ENCODE measurements at regions not wholly inside any gene's neighbourhood (a gene's known extent, or its start where the extent isn't known, plus 50 kb on each side); places are given as distances from the start of the nearest gene placed in this dataset.

GRCh38 chr18:40018266-40018665 is 1936.8 kb upstream of the PIK3C3 start:
- Histone ChIP-seq H3K9ac (ENCODE audit: low read length) (no peak overlapping the region), H3K36me3 (ENCODE audit: insufficient read depth, low read length) (no peaks in the 10 kb centered on the region), H4K20me1 (ENCODE audit: insufficient read depth, low read length) (no peaks in the 10 kb centered on the region), H3K9me3 (ENCODE audit: insufficient read depth, low read depth, low read length) (no peaks in the 10 kb centered on the region), H3K4me2 (ENCODE audit: low read length) (peak overlapping the region; percentile 26), H3K27me3 (ENCODE audit: insufficient read depth, low read length) (no peaks in the 10 kb centered on the region), H3K79me2 (ENCODE audit: insufficient read depth, low read length) (no peaks in the 10 kb centered on the region), H3K27ac (ENCODE audit: low read depth, low read length) (no peak overlapping the region), H3K4me1 (ENCODE audit: insufficient read depth, low read length) (peaks cover 3% of the 10 kb centered on the region), H3K4me3 (ENCODE audit: insufficient read depth, low read depth, low read length) (no peak overlapping the region), H2AFZ (ENCODE audit: low read depth, low read length) (no peak overlapping the region)
- TF ChIP-seq CTCF (IDR thresholded peaks at IDR 0.05; ENCODE audit: insufficient read depth, low read depth, low read length): no peak
- no peak for TF ChIP-seq EZH2 (IDR thresholded peaks at IDR 0.05; ENCODE audit: insufficient read depth, low read length)
- Mint-ChIP-seq H3K27ac (ENCODE audit: unreplicated experiment) (no peak overlapping the region), H3K27me3 (ENCODE audit: low read depth, unreplicated experiment) (no peaks in the 10 kb centered on the region), H3K36me3 (ENCODE audit: low read depth, unreplicated experiment) (no peaks in the 10 kb centered on the region), H3K9me3 (ENCODE audit: unreplicated experiment) (no peaks in the 10 kb centered on the region), H3K4me1 (ENCODE audit: low read depth, unreplicated experiment) (peaks cover 11% of the 10 kb centered on the region), H3K4me3 (ENCODE audit: unreplicated experiment) (no peak overlapping the region)
- no peak for DNase-seq (ENCODE audit: low read depth)
- FAIRE-seq: no peak

DNA sequence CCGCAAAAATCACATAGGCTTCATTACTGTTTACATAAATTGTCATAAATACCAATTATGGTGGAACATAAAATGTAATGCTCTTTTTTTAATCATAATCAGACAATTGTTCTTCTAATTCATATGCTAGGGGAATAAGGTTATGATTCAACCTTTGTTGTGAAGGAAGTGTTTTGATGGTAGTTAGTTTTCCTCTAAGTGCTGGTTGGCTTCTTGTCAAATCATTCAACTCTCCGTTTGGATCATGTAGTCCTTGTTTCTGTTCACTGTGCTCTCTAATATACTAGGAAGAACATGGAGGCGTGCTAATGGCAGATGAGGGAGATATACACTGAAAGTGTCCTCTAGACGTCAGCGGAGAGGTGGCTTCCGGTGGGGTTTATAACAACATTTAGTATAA is 1938.0 kb upstream of the PIK3C3 start:
- no peaks in the 10 kb centered on the region for H3K9me3 Mint-ChIP-seq (ENCODE audit: unreplicated experiment)

DNA sequence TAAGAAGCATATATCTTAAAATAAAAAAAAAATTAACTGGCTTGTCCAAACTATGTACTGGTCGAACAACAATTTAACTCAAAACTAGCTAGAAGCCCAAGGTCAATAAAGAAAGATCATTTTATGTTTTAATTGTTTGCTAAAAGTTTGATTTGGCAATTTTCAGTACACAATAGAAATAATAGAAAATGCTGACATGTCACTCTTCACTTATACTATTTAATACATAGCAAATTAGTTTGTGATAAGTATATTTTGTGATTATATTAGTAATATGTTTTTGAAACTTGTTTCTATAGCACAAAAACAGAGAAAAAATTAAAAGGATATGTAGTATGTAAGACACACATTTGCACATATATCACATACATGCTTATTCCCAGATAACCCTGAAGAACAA is 1938.6 kb upstream of the PIK3C3 start:
- no peak for DNase-seq (ENCODE audit: low read depth)
- no peaks in the 10 kb centered on the region for H4K20me1 ChIP-seq (ENCODE audit: insufficient read depth, low read length)
- peaks cover 3% of the 10 kb centered on the region for H3K4me1 ChIP-seq (ENCODE audit: insufficient read depth, low read length)
- no peak overlapping the region for H2AFZ ChIP-seq (ENCODE audit: low read depth, low read length)
- TF ChIP-seq CTCF (IDR thresholded peaks at IDR 0.05; ENCODE audit: insufficient read depth, low read depth, low read length) (no peak), EZH2 (IDR thresholded peaks at IDR 0.05; ENCODE audit: insufficient read depth, low read length) (no peak)
- no peak overlapping the region for H3K4me3 ChIP-seq (ENCODE audit: insufficient read depth, low read depth, low read length)
- no peaks in the 10 kb centered on the region for H3K9me3 Mint-ChIP-seq (ENCODE audit: unreplicated experiment)
- H3K9me3 ChIP-seq (ENCODE audit: insufficient read depth, low read depth, low read length): no peaks in the 10 kb centered on the region
- no peaks in the 10 kb centered on the region for H3K27me3 ChIP-seq (ENCODE audit: insufficient read depth, low read length)
- H3K27ac ChIP-seq (ENCODE audit: low read depth, low read length): no peak overlapping the region
- H3K27me3 Mint-ChIP-seq (ENCODE audit: low read depth, unreplicated experiment): no peaks in the 10 kb centered on the region
- no peak for FAIRE-seq
- no peak overlapping the region for H3K4me3 Mint-ChIP-seq (ENCODE audit: unreplicated experiment)
- no peaks in the 10 kb centered on the region for H3K36me3 Mint-ChIP-seq (ENCODE audit: low read depth, unreplicated experiment)
- H3K9ac ChIP-seq (ENCODE audit: low read length): no peak overlapping the region
- no peaks in the 10 kb centered on the region for H3K79me2 ChIP-seq (ENCODE audit: insufficient read depth, low read length)
- H3K27ac Mint-ChIP-seq (ENCODE audit: unreplicated experiment): no peak overlapping the region
- H3K36me3 ChIP-seq (ENCODE audit: insufficient read depth, low read length): no peaks in the 10 kb centered on the region
- H3K4me1 Mint-ChIP-seq (ENCODE audit: low read depth, unreplicated experiment): peaks cover 18% of the 10 kb centered on the region
- no peak overlapping the region for H3K4me2 ChIP-seq (ENCODE audit: low read length)

More for the DNA sequence above, 1938.0 kb upstream of the PIK3C3 start:
- Histone ChIP-seq H3K4me2 (ENCODE audit: low read length) (no peak overlapping the region), H3K9ac (ENCODE audit: low read length) (no peak overlapping the region), H3K9me3 (ENCODE audit: insufficient read depth, low read depth, low read length) (no peaks in the 10 kb centered on the region), H3K27ac (ENCODE audit: low read depth, low read length) (no peak overlapping the region), H3K79me2 (ENCODE audit: insufficient read depth, low read length) (no peaks in the 10 kb centered on the region), H2AFZ (ENCODE audit: low read depth, low read length) (no peak overlapping the region), H3K36me3 (ENCODE audit: insufficient read depth, low read length) (no peaks in the 10 kb centered on the region), H3K4me1 (ENCODE audit: insufficient read depth, low read length) (peaks cover 3% of the 10 kb centered on the region), H3K27me3 (ENCODE audit: insufficient read depth, low read length) (no peaks in the 10 kb centered on the region), H3K4me3 (ENCODE audit: insufficient read depth, low read depth, low read length) (no peak overlapping the region), H4K20me1 (ENCODE audit: insufficient read depth, low read length) (no peaks in the 10 kb centered on the region)
- no peak for TF ChIP-seq EZH2 (IDR thresholded peaks at IDR 0.05; ENCODE audit: insufficient read depth, low read length)
- H3K4me1 Mint-ChIP-seq (ENCODE audit: low read depth, unreplicated experiment): peaks cover 18% of the 10 kb centered on the region
- H3K27ac Mint-ChIP-seq (ENCODE audit: unreplicated experiment): no peak overlapping the region
- DNase-seq (ENCODE audit: low read depth) (no peak), FAIRE-seq (no peak)
- no peaks in the 10 kb centered on the region for H3K27me3 Mint-ChIP-seq (ENCODE audit: low read depth, unreplicated experiment)
- H3K36me3 Mint-ChIP-seq (ENCODE audit: low read depth, unreplicated experiment): no peaks in the 10 kb centered on the region
- no peak overlapping the region for H3K4me3 Mint-ChIP-seq (ENCODE audit: unreplicated experiment)
